Spleen (tissue), 7 donors: ENCODE measurements at regions not wholly inside any gene's neighbourhood (a gene's known extent, or its start where the extent isn't known, plus 50 kb on each side); places are given as distances from the start of the nearest gene placed in this dataset.

Experiments used
- CTCF ChIP-seq, 11 experiments: fragments of 200-600 bp in 7 of 11; fragments of 450-650 bp in 4 of 11; sonication (generic) in 4 of 11; IDR thresholded peaks in 8 of 11; conservative IDR thresholded peaks in 3 of 11; 1 replicate in 7 of 11; 2 replicates in 4 of 11; pipeline versions ENCODE4 v1.4.0 to v1.8.0; 2016 to 2021; ENCODE audit warnings: antibody characterized with exemption in 11 of 11, inconsistent platforms in 4 of 11, mild to moderate bottlenecking in 1 of 11
- POLR2A ChIP-seq, 3 donors: fragments of 450-650 bp; IDR thresholded peaks; one replicate each; pipeline ENCODE4 v1.5.1; 2017; ENCODE audit warnings: antibody characterized with exemption in 3 of 3, mild to moderate bottlenecking in 1 of 3
- POLR2AphosphoS5 ChIP-seq, 3 donors: sonication (generic); formaldehyde crosslinking; IDR thresholded peaks; one replicate each; pipeline ENCODE4 v1.5.1; 2017; ENCODE audit warnings: antibody characterized with exemption in 3 of 3
- donor health status: DM: no; HTN: no; CAD: no; lungs with moderate emphysema.
- donor health status: DM: no; HTN: no; CAD: no.
- donor health status: DM: no; HTN: no; CAD: no.

- TF ChIP-seq CTCF (IDR thresholded peaks at IDR 0.05 in 8 of 11, conservative IDR thresholded peaks at IDR 0.05 in 3 of 11) (no peak), POLR2A (IDR thresholded peaks at IDR 0.05) (no peak), POLR2AphosphoS5 (IDR thresholded peaks at IDR 0.05) (no peak)
These were observed 1286.4 kb downstream of the PCDH9 start for GRCh38 chr13:65943708-65944107.
